ENCODE measurements at regions not wholly inside any gene's neighbourhood (a gene's known extent, or its start where the extent isn't known, plus 50 kb on each side); places are given as distances from the start of the nearest gene placed in this dataset.

DNA sequence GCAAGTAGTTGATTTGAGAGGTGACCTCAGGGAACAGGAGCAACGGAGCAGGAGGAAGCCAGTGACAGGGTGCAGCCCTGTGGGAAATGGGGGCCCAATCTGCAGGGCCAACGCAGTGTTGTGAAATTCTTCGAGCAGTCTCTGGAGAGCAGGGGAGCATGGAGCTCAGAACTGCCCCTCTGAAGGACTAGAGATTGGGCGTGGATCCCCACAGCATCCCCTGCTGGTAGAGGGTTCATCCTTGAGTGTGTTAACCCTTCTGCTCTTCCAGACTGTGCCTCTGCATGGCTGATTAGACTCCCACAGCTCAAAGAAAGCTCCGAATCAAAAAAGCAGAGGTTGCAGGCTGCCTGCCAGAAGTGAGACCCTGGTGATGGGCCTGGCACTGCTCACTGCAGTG, 77.9 kb upstream of the UQCRFS1 start:
- no peaks in the 10 kb centered on the region for H3K4me1 ChIP-seq
- H3K27me3 ChIP-seq = no peaks in the 10 kb centered on the region
- no peak overlapping the region for H3K4me3 ChIP-seq
- no peaks in the 10 kb centered on the region for H3K36me3 ChIP-seq
- no peak overlapping the region for H3K27ac ChIP-seq
- intact Hi-C loops (cut with DNase I; ENCODE audit: low total_unique reads) = no loop called here
- DNase-seq = no peak
- H3K9me3 ChIP-seq = no peaks in the 10 kb centered on the region
- TF ChIP-seq CTCF (IDR thresholded peaks at IDR 0.05) = no peak
- no peak for TF ChIP-seq POLR2A (IDR thresholded peaks at IDR 0.05)

- Histone ChIP-seq H3K27ac (no peak overlapping the region), H3K9me3 (no peaks in the 10 kb centered on the region), H3K36me3 (no peaks in the 10 kb centered on the region), H3K4me1 (no peaks in the 10 kb centered on the region), H3K27me3 (no peaks in the 10 kb centered on the region), H3K4me3 (no peak overlapping the region)
- intact Hi-C loops (cut with DNase I; ENCODE audit: low total_unique reads) = no loop called here
- TF ChIP-seq POLR2A (IDR thresholded peaks at IDR 0.05) = no peak
- no peak for TF ChIP-seq CTCF (IDR thresholded peaks at IDR 0.05)
- DNase-seq = no peak
Observed at GRCh38 chr19:29292153-29292552, 79.2 kb upstream of the UQCRFS1 start.

- Histone ChIP-seq H3K4me1 (no peaks in the 10 kb centered on the region), H3K27me3 (no peaks in the 10 kb centered on the region), H3K9me3 (no peaks in the 10 kb centered on the region), H3K27ac (no peak overlapping the region), H3K36me3 (no peaks in the 10 kb centered on the region), H3K4me3 (no peak overlapping the region)
- no peak for DNase-seq
- TF ChIP-seq POLR2A (IDR thresholded peaks at IDR 0.05) (no peak), CTCF (IDR thresholded peaks at IDR 0.05) (no peak)
- intact Hi-C loops (cut with DNase I; ENCODE audit: low total_unique reads) = no loop called here
Observed at GRCh38 chr19:29292562-29292961, 79.6 kb upstream of the UQCRFS1 start.

- no peak for DNase-seq
- Histone ChIP-seq H3K36me3 (no peaks in the 10 kb centered on the region), H3K4me3 (no peak overlapping the region), H3K27me3 (no peaks in the 10 kb centered on the region), H3K27ac (no peak overlapping the region), H3K4me1 (no peaks in the 10 kb centered on the region), H3K9me3 (no peaks in the 10 kb centered on the region)
- intact Hi-C loops (cut with DNase I; ENCODE audit: low total_unique reads) = no loop called here
- no peak for TF ChIP-seq CTCF (IDR thresholded peaks at IDR 0.05)
- no peak for TF ChIP-seq POLR2A (IDR thresholded peaks at IDR 0.05)
Observed at GRCh38 chr19:29293292-29293691, 80.3 kb upstream of the UQCRFS1 start.

GRCh38 chr19:29293736-29294342, 80.9 kb upstream of the UQCRFS1 start:
- Histone ChIP-seq H3K27ac (no peak overlapping the region), H3K4me3 (no peak overlapping the region), H3K9me3 (no peaks in the 10 kb centered on the region), H3K4me1 (no peaks in the 10 kb centered on the region), H3K27me3 (no peaks in the 10 kb centered on the region), H3K36me3 (no peaks in the 10 kb centered on the region)
- no peak for DNase-seq
- intact Hi-C loops (cut with DNase I; ENCODE audit: low total_unique reads) = no loop called here
- TF ChIP-seq POLR2A (IDR thresholded peaks at IDR 0.05) (no peak), CTCF (IDR thresholded peaks at IDR 0.05) (no peak)
